Endothelial cell of umbilical vein (primary cell): ENCODE measurements at regions not wholly inside any gene's neighbourhood (a gene's known extent, or its start where the extent isn't known, plus 50 kb on each side); places are given as distances from the start of the nearest gene placed in this dataset.

Source experiments
- BruUV-seq: library from RNA; stranded (reverse); fragments of 400-500 nt; replicated peaks from 2 replicates; lab custom pipeline; 2021; lab: Mats Ljungman, UMichigan
- CTCF ChIA-PET: fragments of 300-600, 350-600 bp; sonication (Branson Sonifier 250); formaldehyde crosslinking; loops from one replicate; lab custom pipeline; 2021; ENCODE audit warnings: antibody characterized with exemption, inconsistent platforms; lab: Charles Lee
- POLR2A ChIA-PET: fragments of 300-600, 350-600 bp; sonication (Branson Sonifier 250); formaldehyde crosslinking; loops from one replicate; lab custom pipeline; 2021; ENCODE audit warnings: antibody characterized with exemption, inconsistent platforms; lab: Charles Lee
- DNase-seq: peaks from one replicate; pipeline ENCODE4 v3.0.0-alpha.2; 2011; ENCODE audit warnings: low read depth, low spot score
- FAIRE-seq: peaks from 2 replicates; lab custom pipeline; 2011; peaks lifted over from hg19 to GRCh38; lab: Jason Lieb, UNC
- H2AFZ ChIP-seq: 2 replicates; pipeline ENCODE4 v1.6.0; 2012; ENCODE audit warnings: low read depth, low read length, control low read depth, inconsistent platforms
- H3K27ac ChIP-seq: 2 replicates; pipeline ENCODE4 v1.5.1; 2011; ENCODE audit warnings: low read depth, mild to moderate bottlenecking, control low read depth, low read length, moderate library complexity; ENCODE audit not compliant: insufficient read depth
- H3K27me3 ChIP-seq, 2 experiments: 2 replicates each; pipeline versions ENCODE4 v1.6.0 to v1.6.1; 2011; ENCODE audit warnings: low read length in 2 of 2, mixed read lengths in 1 of 2; ENCODE audit not compliant: control insufficient read depth in 2 of 2, insufficient read depth in 2 of 2
- H3K36me3 ChIP-seq, 2 experiments: 2 replicates in 1 of 2; 3 replicates in 1 of 2; pipeline ENCODE4 v1.5.1; 2011; ENCODE audit warnings: low read length in 2 of 2, mild to moderate bottlenecking in 1 of 2, moderate library complexity in 1 of 2; ENCODE audit not compliant: control insufficient read depth in 2 of 2, insufficient read depth in 2 of 2; ENCODE audit errors: extremely low read depth in 1 of 2
- H3K4me1 ChIP-seq: 3 replicates; pipeline ENCODE4 v1.5.1; 2011; ENCODE audit warnings: mild to moderate bottlenecking, low read length; ENCODE audit not compliant: control insufficient read depth, insufficient read depth; ENCODE audit errors: extremely low read depth
- H3K4me2 ChIP-seq: 2 replicates; pipeline ENCODE4 v1.6.1; 2011; ENCODE audit warnings: low read length, control low read depth, mixed read lengths; ENCODE audit not compliant: insufficient read depth
- H3K4me3 ChIP-seq, 3 experiments: fragments of 200-600 bp in 1 of 3; sonication (generic), shearing (Covaris generic) in 1 of 3; replicated peaks in 1 of 3; 2 replicates each; pipeline ENCODE4 v1.5.1; 2011 to 2016; ENCODE audit warnings: control low read depth in 3 of 3, low read length in 3 of 3, mild to moderate bottlenecking in 2 of 3, inconsistent platforms in 1 of 3, low read depth in 1 of 3, moderate library complexity in 1 of 3; ENCODE audit not compliant: insufficient read depth in 1 of 3
- H3K79me2 ChIP-seq: 2 replicates; pipeline ENCODE4 v1.6.0; 2012; ENCODE audit warnings: low read length, inconsistent platforms; ENCODE audit not compliant: control insufficient read depth, insufficient read depth
- H3K9ac ChIP-seq: replicated peaks from 2 replicates; pipeline ENCODE3; 2011; ENCODE audit warnings: low read length, control low read depth; ENCODE audit not compliant: insufficient read depth; ENCODE audit errors: extremely low read depth
- H3K9me1 ChIP-seq: replicated peaks from 3 replicates; pipeline ENCODE4 v1.6.0; 2011; ENCODE audit warnings: mild to moderate bottlenecking, low read length; ENCODE audit not compliant: control insufficient read depth, insufficient read depth; ENCODE audit errors: extremely low read depth
- H3K9me3 ChIP-seq: replicated peaks from 2 replicates; pipeline ENCODE4 v1.5.1; 2012; ENCODE audit warnings: low read length, inconsistent platforms; ENCODE audit not compliant: control insufficient read depth, insufficient read depth
- H4K20me1 ChIP-seq: replicated peaks from 2 replicates; pipeline ENCODE3; 2011; ENCODE audit warnings: mild to moderate bottlenecking, low read length; ENCODE audit not compliant: control insufficient read depth, insufficient read depth; ENCODE audit errors: extremely low read depth
- EZH2 ChIP-seq: IDR thresholded peaks from 2 replicates; pipeline ENCODE4 v1.6.1; 2012; ENCODE audit warnings: borderline replicate concordance, low read depth, mild to moderate bottlenecking, moderate library complexity, low read length, inconsistent platforms; ENCODE audit not compliant: severe bottlenecking
- FOS ChIP-seq: IDR thresholded peaks from 2 replicates; pipeline ENCODE4 v1.6.1; 2011; ENCODE audit warnings: mild to moderate bottlenecking, low read length, moderate library complexity, borderline replicate concordance; ENCODE audit not compliant: insufficient read depth
- GATA2 ChIP-seq: IDR thresholded peaks from 2 replicates; pipeline ENCODE4 v1.7.0; 2011; ENCODE audit warnings: low read depth, mild to moderate bottlenecking, moderate library complexity, mixed read lengths, low read length; ENCODE audit not compliant: insufficient read length, insufficient read depth
- MYC ChIP-seq: IDR thresholded peaks from one replicate; pipeline ENCODE4 v1.6.1; 2011; ENCODE audit warnings: mild to moderate bottlenecking, low read depth, low read length
- POLR2A ChIP-seq: IDR thresholded peaks from 2 replicates; pipeline ENCODE4 v1.6.1; 2012; ENCODE audit warnings: low read depth, mild to moderate bottlenecking, control low read depth, low read length
- POLR2AphosphoS5 ChIP-seq: IDR thresholded peaks from 2 replicates; pipeline ENCODE4 v1.6.1; 2012; ENCODE audit warnings: low read depth, mild to moderate bottlenecking, control low read depth, low read length, moderate library complexity; ENCODE audit not compliant: insufficient read depth
- dilution Hi-C: fragments of 300-500 bp; cut with MboI; formaldehyde crosslinking; loops from one replicate; pipeline ENCODE4 v1.15.0; 2019; ENCODE audit warnings: low sequenced_read_pairs; ENCODE audit not compliant: extremely low pct_ligation_motif_present
- intact Hi-C: fragments of 100-400 bp; cut with micrococcal nuclease; formaldehyde crosslinking; loops from one replicate; pipeline ENCODE4 v1.10.0; 2022
- TF ChIP-seq, protein P1 (sequence below), 2 donors: IDR thresholded peaks; 1 replicate in 1 of 2; 2 replicates in 1 of 2; pipeline ENCODE4 v1.5.1; 2011; ENCODE audit warnings: low read length in 2 of 2, mild to moderate bottlenecking in 2 of 2, moderate library complexity in 2 of 2, control low read depth in 1 of 2, inconsistent platforms in 1 of 2, low read depth in 1 of 2; ENCODE audit not compliant: insufficient read depth in 1 of 2; ENCODE audit errors: extremely low read depth in 1 of 2
- TF ChIP-seq, protein P2 (sequence below): IDR thresholded peaks from 2 replicates; pipeline ENCODE4 v1.6.1; 2011; ENCODE audit not compliant: insufficient read depth, insufficient read length

DNA sequence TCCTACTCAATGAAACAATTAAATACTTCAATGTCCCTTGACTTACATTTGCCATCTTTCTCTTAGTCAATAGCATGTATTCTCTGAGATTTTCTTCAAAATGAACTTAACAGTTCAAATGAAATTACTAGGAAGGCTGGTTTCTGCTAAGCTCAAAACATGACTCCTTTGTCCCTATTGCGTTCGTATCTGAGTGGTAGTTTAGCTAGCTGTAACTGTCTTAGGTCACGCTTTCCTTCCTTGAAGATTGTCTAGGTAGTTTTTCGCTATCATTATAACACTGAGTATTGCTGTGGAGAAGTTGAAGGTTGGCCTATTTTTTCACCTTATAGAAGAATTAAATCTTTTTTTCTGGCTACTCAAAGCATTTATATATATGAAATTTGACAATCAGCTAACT lies 1535.2 kb downstream of the PLA2G4A start:
- DNase-seq, result no peak

More for the DNA sequence above, 1535.2 kb downstream of the PLA2G4A start:
- no peak overlapping the region for H3K4me2 ChIP-seq
- ChIA-PET POLR2A (no interaction called here), CTCF (no interaction called here)
- dilution Hi-C loops, result no loop called here
- H3K27me3 ChIP-seq, result no peaks in the 10 kb centered on the region
- H4K20me1 ChIP-seq, result no peaks in the 10 kb centered on the region
- no peak overlapping the region for H3K9ac ChIP-seq
- no TSS peak for BruUV-seq
- TF ChIP-seq POLR2AphosphoS5 (no peak), EZH2 (no peak), POLR2A (no peak), FOS (no peak), GATA2 (no peak), MYC (no peak)
- TF ChIP-seq, protein P1, sequence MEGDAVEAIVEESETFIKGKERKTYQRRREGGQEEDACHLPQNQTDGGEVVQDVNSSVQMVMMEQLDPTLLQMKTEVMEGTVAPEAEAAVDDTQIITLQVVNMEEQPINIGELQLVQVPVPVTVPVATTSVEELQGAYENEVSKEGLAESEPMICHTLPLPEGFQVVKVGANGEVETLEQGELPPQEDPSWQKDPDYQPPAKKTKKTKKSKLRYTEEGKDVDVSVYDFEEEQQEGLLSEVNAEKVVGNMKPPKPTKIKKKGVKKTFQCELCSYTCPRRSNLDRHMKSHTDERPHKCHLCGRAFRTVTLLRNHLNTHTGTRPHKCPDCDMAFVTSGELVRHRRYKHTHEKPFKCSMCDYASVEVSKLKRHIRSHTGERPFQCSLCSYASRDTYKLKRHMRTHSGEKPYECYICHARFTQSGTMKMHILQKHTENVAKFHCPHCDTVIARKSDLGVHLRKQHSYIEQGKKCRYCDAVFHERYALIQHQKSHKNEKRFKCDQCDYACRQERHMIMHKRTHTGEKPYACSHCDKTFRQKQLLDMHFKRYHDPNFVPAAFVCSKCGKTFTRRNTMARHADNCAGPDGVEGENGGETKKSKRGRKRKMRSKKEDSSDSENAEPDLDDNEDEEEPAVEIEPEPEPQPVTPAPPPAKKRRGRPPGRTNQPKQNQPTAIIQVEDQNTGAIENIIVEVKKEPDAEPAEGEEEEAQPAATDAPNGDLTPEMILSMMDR (IDR thresholded peaks at IDR 0.05; ENCODE audit: extremely low read depth in 1 of 2, insufficient read depth in 1 of 2, low read depth in 1 of 2, low read length in 2 of 2), result no peak
- TF ChIP-seq, protein P2, sequence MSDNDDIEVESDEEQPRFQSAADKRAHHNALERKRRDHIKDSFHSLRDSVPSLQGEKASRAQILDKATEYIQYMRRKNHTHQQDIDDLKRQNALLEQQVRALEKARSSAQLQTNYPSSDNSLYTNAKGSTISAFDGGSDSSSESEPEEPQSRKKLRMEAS, result no peak
- no peak overlapping the region for H3K27ac ChIP-seq
- H3K4me1 ChIP-seq, result no peaks in the 10 kb centered on the region
- no peaks in the 10 kb centered on the region for H3K36me3 ChIP-seq
- H2AFZ ChIP-seq, result no peak overlapping the region
- no peak for FAIRE-seq
- no peaks in the 10 kb centered on the region for H3K9me3 ChIP-seq
- no peaks in the 10 kb centered on the region for H3K79me2 ChIP-seq
- H3K4me3 ChIP-seq, result no peak overlapping the region
- intact Hi-C loops, result no loop called here
- no peaks in the 10 kb centered on the region for H3K9me1 ChIP-seq
